Fibroblast of villous mesenchyme (primary cell): ENCODE measurements at regions not wholly inside any gene's neighbourhood (a gene's known extent, or its start where the extent isn't known, plus 50 kb on each side); places are given as distances from the start of the nearest gene placed in this dataset.

Experiments
- DNase-seq: peaks from one replicate; pipeline ENCODE4 v3.0.0-alpha.2; 2010; ENCODE audit warnings: low read depth
- H3K4me3 ChIP-seq: 2 replicates; pipeline ENCODE4 v1.5.1; 2011; ENCODE audit warnings: low read depth, mild to moderate bottlenecking, low read length
- TF ChIP-seq, protein P1 (sequence below): IDR thresholded peaks from 2 replicates; pipeline ENCODE4 v1.5.1; 2012; ENCODE audit warnings: low read depth, mild to moderate bottlenecking, low read length; ENCODE audit not compliant: insufficient read depth

DNA sequence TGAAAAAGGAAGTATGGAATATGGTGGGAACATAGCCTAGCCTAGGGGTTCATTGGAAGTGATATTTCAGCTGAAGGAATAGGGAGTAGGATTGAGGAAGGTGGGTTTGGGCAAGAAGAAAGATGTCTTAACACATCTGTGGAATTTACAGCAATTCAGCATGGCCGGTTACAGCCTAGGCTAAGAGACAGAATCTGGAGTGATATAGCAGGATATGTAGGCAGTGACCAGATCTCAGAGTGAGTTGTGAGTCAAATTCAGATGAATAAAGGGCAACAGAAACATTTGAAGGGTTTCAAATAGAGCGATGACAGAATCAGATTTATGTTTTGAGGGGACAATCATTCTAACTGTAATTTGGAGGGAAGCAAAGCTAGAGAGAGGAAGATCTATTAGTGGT, 199.0 kb upstream of the PRPS1L1 start:
- no peak overlapping the region for H3K4me3 ChIP-seq
- DNase-seq = no peak
- TF ChIP-seq, protein P1, sequence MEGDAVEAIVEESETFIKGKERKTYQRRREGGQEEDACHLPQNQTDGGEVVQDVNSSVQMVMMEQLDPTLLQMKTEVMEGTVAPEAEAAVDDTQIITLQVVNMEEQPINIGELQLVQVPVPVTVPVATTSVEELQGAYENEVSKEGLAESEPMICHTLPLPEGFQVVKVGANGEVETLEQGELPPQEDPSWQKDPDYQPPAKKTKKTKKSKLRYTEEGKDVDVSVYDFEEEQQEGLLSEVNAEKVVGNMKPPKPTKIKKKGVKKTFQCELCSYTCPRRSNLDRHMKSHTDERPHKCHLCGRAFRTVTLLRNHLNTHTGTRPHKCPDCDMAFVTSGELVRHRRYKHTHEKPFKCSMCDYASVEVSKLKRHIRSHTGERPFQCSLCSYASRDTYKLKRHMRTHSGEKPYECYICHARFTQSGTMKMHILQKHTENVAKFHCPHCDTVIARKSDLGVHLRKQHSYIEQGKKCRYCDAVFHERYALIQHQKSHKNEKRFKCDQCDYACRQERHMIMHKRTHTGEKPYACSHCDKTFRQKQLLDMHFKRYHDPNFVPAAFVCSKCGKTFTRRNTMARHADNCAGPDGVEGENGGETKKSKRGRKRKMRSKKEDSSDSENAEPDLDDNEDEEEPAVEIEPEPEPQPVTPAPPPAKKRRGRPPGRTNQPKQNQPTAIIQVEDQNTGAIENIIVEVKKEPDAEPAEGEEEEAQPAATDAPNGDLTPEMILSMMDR = no peak

DNA sequence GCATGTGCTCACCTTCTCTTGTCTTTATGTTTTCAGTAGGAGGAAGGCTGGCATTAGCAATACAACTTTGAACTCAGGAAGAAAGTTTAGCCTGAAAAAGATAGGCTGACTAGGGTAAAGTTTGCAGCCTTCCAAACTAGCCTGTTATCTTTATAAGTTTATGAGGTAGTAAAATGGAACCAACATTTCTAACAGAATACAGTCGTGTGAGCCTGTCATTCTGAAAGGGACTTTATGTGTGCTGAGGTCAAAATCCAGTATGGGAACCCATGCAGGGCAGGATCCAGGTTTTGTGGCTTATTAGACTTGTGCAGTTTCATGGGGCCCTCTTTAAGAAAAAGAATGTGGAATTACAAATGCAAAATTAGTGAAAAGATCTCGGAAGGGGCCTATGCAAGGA, 201.0 kb upstream of the PRPS1L1 start:
- no peak for DNase-seq
- TF ChIP-seq, protein P1 = no peak
- H3K4me3 ChIP-seq = no peak overlapping the region

DNA sequence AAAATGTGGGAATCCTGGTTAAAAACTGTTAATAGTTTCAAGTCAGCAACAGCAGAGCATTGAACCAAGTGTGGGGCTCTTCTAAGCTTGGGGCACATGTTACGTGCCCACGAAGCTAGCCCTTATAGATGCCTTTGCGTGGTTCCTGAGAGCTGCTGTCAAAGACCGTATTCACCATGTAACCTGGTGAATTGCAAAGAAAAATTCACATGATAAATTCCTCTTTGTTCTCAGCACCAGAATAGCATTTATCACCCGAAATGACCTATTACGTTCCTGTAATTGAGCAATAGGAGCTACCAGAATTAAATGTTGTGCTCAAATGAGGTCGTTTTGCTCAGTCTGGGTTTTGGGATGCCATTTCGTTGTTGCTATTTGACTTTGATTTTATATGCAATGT, 202.6 kb upstream of the PRPS1L1 start:
- TF ChIP-seq, protein P1 = no peak
- H3K4me3 ChIP-seq = no peak overlapping the region
- peak; percentile 1 for DNase-seq

DNA sequence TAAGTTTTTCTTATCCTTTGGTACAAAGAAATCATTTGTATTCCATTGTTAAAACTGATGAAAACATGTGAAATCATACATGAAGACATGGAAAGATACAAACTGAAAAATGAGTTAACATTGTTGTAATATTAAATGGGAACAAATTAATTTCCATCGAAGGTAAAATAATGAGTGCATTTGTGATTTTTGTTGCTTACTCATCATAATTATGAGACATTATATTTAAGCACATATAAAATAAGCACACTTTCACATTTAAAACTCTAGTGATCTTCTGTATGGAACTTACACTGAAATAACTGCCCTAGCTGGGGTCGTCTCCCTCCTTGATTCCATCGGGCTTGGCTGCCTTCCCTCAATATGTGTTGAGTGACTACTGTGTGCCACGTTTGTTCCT, 204.2 kb upstream of the PRPS1L1 start:
- TF ChIP-seq, protein P1 = no peak
- no peak for DNase-seq
- no peak overlapping the region for H3K4me3 ChIP-seq

DNA sequence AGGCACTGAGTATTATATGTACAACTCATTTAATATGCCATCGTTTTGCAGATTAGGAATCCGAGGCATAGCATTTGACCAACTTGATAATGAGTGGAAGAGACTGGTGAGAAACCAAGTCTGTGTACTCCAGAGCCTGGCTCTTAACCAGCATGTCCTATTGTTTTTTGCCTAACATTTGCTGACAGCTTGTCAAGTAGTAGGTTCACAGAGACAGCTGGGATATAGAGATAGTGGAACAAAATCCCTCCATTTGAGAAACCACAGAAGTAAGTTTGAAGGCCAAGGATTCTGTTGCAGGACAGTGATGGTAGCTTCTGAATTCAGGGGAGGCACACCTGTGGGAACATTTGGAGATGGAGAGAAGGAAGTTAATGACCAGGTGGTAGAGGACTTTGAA, 206.9 kb upstream of the PRPS1L1 start:
- TF ChIP-seq, protein P1 = no peak
- DNase-seq = no peak
- no peak overlapping the region for H3K4me3 ChIP-seq

DNA sequence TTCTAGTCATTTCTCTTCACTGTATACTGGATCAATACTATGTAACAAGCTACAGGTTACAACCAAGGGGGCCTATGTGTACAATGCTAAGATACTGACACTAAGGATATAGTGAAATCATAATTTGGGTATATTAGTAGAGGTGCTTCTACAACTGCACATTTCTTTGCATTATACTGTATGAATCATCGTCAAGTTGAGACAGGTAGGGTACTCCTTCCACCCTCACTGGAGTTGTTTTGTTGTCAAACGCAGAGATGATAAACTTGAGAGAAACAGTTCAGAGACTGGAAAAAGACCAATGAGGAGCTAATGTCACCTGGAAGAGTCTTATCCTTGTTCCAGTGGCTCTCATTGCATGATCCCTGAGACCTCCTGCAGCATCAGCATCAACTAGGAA, 208.2 kb upstream of the PRPS1L1 start:
- no peak for DNase-seq
- H3K4me3 ChIP-seq = no peak overlapping the region
- TF ChIP-seq, protein P1 = no peak

DNA sequence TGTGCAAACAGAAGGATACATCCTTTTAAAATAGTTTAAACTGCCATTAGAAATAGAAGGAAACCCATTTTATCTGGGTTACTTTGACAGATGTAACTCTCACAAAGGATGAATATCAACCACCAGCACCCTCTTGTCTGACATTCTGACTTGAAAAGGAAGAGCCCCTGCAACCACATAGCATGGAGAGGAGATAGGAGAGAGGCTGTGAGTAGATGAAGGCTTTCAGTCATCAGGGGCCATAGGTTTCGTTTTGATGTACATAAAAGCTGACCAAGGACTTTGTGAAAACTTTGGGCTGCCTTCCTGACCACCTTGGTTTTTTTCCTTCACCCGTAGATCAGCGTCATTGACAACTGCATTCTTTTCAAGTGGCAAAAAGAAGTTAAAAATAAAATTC, 211.6 kb upstream of the PRPS1L1 start:
- TF ChIP-seq, protein P1 = no peak
- H3K4me3 ChIP-seq = no peak overlapping the region
- DNase-seq = no peak
